HCT116 (cell line): ENCODE measurements at regions not wholly inside any gene's neighbourhood (a gene's known extent, or its start where the extent isn't known, plus 50 kb on each side); places are given as distances from the start of the nearest gene placed in this dataset.

Experiments
- ATAC-seq: fragments of 200-7000 bp; cut with Tn5 transposase; 2 replicates; pipeline ENCODE4 v1.9.1; 2020; ENCODE audit warnings: mild to moderate bottlenecking, moderate library complexity
- BruUV-seq: library from RNA; stranded (reverse); fragments of 400-500 nt; replicated peaks from 2 replicates; lab custom pipeline; 2021; lab: Mats Ljungman, UMichigan
- CTCF ChIA-PET: fragments of 300-600 bp; sonication (Branson Sonifier 250); formaldehyde crosslinking; loops from one replicate; lab custom pipeline; 2021; ENCODE audit warnings: antibody characterized with exemption; lab: Charles Lee
- POLR2A ChIA-PET: fragments of 300-600, 350-600 bp; sonication (Branson Sonifier 250); formaldehyde crosslinking; loops from one replicate; lab custom pipeline; 2021; ENCODE audit warnings: antibody characterized with exemption; lab: Charles Lee
- RAD21 ChIA-PET, 2 experiments: fragments of 300-600 bp; sonication (Branson Sonifier 250); formaldehyde crosslinking; loops; one replicate each; lab custom pipeline; 2023; ENCODE audit warnings: low total read pairs in 2 of 2; ENCODE audit not compliant: uncharacterized antibody in 2 of 2, unreplicated experiment in 2 of 2, low non-redundant PET in 1 of 2; lab: Charles Lee
- DNase-seq: peaks from one replicate; pipeline ENCODE4 v3.0.0-alpha.2; 2010; ENCODE audit warnings: low read depth, low spot score
- H2AFZ ChIP-seq: fragments of 200-600 bp; shearing (Covaris generic), sonication (generic); 2 replicates; pipeline ENCODE4 v1.6.1; 2017; ENCODE audit warnings: low read depth, mixed run types, mixed read lengths, antibody characterized with exemption, low read length; ENCODE audit not compliant: poor library complexity, severe bottlenecking
- H3K27ac ChIP-seq: 2 replicates; pipeline ENCODE4 v1.5.1; 2012; ENCODE audit warnings: low read depth, low read length
- H3K27me3 ChIP-seq: fragments of 200-600 bp; sonication (generic); 2 replicates; pipeline ENCODE4 v1.6.1; 2016; ENCODE audit warnings: mixed run types, low read length, mixed read lengths; ENCODE audit not compliant: insufficient read depth
- H3K36me3 ChIP-seq, 2 experiments: fragments of 200-500 bp in 1 of 2; fragments of 200-600 bp in 1 of 2; sonication (Bioruptor generic) in 1 of 2; sonication (generic) in 1 of 2; 2 replicates each; pipeline versions ENCODE4 v1.5.1 to v1.6.1; 2014 to 2016; ENCODE audit warnings: low read length in 2 of 2, inconsistent platforms in 1 of 2, mixed read lengths in 1 of 2, mixed run types in 1 of 2; ENCODE audit not compliant: insufficient read depth in 2 of 2, control insufficient read depth in 1 of 2
- H3K4me1 ChIP-seq, 2 experiments: fragments of 200-600 bp in 1 of 2; sonication (generic) in 1 of 2; 2 replicates each; pipeline versions ENCODE4 v1.5.1 to v1.6.1; 2012 to 2017; ENCODE audit warnings: low read length in 2 of 2, inconsistent platforms in 1 of 2, mild to moderate bottlenecking in 1 of 2, mixed read lengths in 1 of 2, mixed run types in 1 of 2, moderate library complexity in 1 of 2; ENCODE audit not compliant: insufficient read depth in 2 of 2, control insufficient read depth in 1 of 2
- H3K4me2 ChIP-seq: fragments of 200-600 bp; sonication (generic); 2 replicates; pipeline ENCODE4 v1.6.1; 2017; ENCODE audit warnings: mixed run types, low read length, mixed read lengths
- H3K4me3 ChIP-seq, 2 experiments: fragments of 200-600 bp in 1 of 2; sonication (generic) in 1 of 2; replicated peaks in 1 of 2; 2 replicates each; pipeline ENCODE4 v1.5.1; 2011 to 2016; ENCODE audit warnings: low read length in 2 of 2, control low read depth in 1 of 2, low read depth in 1 of 2, mild to moderate bottlenecking in 1 of 2, mixed read lengths in 1 of 2, mixed run types in 1 of 2
- H3K79me2 ChIP-seq: fragments of 200-600 bp; sonication (generic); 2 replicates; pipeline ENCODE4 v1.6.1; 2017; ENCODE audit warnings: mild to moderate bottlenecking, mixed run types, low read length, moderate library complexity, mixed read lengths; ENCODE audit not compliant: insufficient read depth
- H3K9ac ChIP-seq: fragments of 200-600 bp; sonication (generic); 2 replicates; pipeline ENCODE4 v1.6.1; 2016; ENCODE audit warnings: low read length, mixed read lengths
- H3K9me2 ChIP-seq: fragments of 200-600 bp; sonication (generic), shearing (Covaris generic); 2 replicates; pipeline ENCODE4 v1.6.1; 2017; ENCODE audit warnings: mixed run types, mild to moderate bottlenecking, moderate library complexity; ENCODE audit not compliant: insufficient read depth
- H3K9me3 ChIP-seq, 2 experiments: fragments of 200-500 bp in 1 of 2; fragments of 200-600 bp in 1 of 2; sonication (Bioruptor generic) in 1 of 2; sonication (generic) in 1 of 2; 2 replicates each; pipeline ENCODE4 v1.6.1; 2014 to 2017; ENCODE audit warnings: low read length in 2 of 2, mixed read lengths in 2 of 2, inconsistent platforms in 1 of 2, low read depth in 1 of 2, mild to moderate bottlenecking in 1 of 2, mixed run types in 1 of 2, moderate library complexity in 1 of 2; ENCODE audit not compliant: control insufficient read depth in 1 of 2, insufficient read depth in 1 of 2
- H4K20me1 ChIP-seq: fragments of 200-600 bp; sonication (generic), shearing (Covaris generic); 2 replicates; pipeline ENCODE4 v1.6.1; 2017; ENCODE audit warnings: mixed run types, mild to moderate bottlenecking, moderate library complexity; ENCODE audit not compliant: insufficient read depth
- CEBPB ChIP-seq: IDR thresholded peaks from 2 replicates; pipeline ENCODE4 v1.6.1; 2012; ENCODE audit warnings: low read depth
- EGR1 ChIP-seq: IDR thresholded peaks from 2 replicates; pipeline ENCODE4 v1.6.1; 2012; ENCODE audit warnings: low read depth
- EZH2phosphoT487 ChIP-seq: fragments of 200-600 bp; IDR thresholded peaks from 2 replicates; pipeline ENCODE4 v1.6.1; 2018; ENCODE audit warnings: antibody characterized with exemption, borderline replicate concordance
- FOSL1 ChIP-seq: IDR thresholded peaks from 2 replicates; pipeline ENCODE4 v1.6.1; 2012; ENCODE audit warnings: low read depth
- JUND ChIP-seq: IDR thresholded peaks from 2 replicates; pipeline ENCODE4 v1.6.1; 2012
- POLR2AphosphoS5 ChIP-seq: IDR thresholded peaks from 2 replicates; pipeline ENCODE4 v1.6.1; 2011; ENCODE audit warnings: mild to moderate bottlenecking, low read depth, low read length, moderate library complexity
- SIN3A ChIP-seq: IDR thresholded peaks from 2 replicates; pipeline ENCODE4 v1.6.1; 2012; ENCODE audit warnings: low read depth
- SP1 ChIP-seq: IDR thresholded peaks from 2 replicates; pipeline ENCODE4 v1.6.1; 2012; ENCODE audit warnings: low read depth
- SRF ChIP-seq: IDR thresholded peaks from 2 replicates; pipeline ENCODE4 v1.6.1; 2012; ENCODE audit warnings: low read depth
- ZNF274 ChIP-seq: fragments of 200-500 bp; sonication (Bioruptor generic); IDR thresholded peaks from 2 replicates; pipeline ENCODE4 v1.6.1; 2014; ENCODE audit warnings: mild to moderate bottlenecking, low read depth, low read length, inconsistent platforms
- intact Hi-C: fragments of 100-400 bp; cut with micrococcal nuclease; formaldehyde crosslinking; loops from 2 replicates; pipeline ENCODE4 v1.10.0; 2022
- TF ChIP-seq, protein P1 (sequence below), 3 experiments: fragments of 200-600 bp in 1 of 3; sonication (generic) in 1 of 3; IDR thresholded peaks in 2 of 3; conservative IDR thresholded peaks in 1 of 3; 2 replicates each; pipeline ENCODE4 v1.5.1; 2012 to 2017; ENCODE audit warnings: low read depth in 2 of 3, low read length in 2 of 3, antibody characterized with exemption in 1 of 3, borderline replicate concordance in 1 of 3, control low read depth in 1 of 3, mild to moderate bottlenecking in 1 of 3, mixed read lengths in 1 of 3, mixed run types in 1 of 3, moderate library complexity in 1 of 3; ENCODE audit not compliant: insufficient read depth in 1 of 3
- TF ChIP-seq, protein P2 (sequence below): IDR thresholded peaks from 2 replicates; pipeline ENCODE4 v1.6.1; 2011; ENCODE audit warnings: mild to moderate bottlenecking, low read length, moderate library complexity; ENCODE audit not compliant: insufficient replicate concordance; ENCODE audit errors: extremely low read depth
- TF ChIP-seq, protein P3 (sequence below): IDR thresholded peaks from 2 replicates; pipeline ENCODE4 v1.6.1; 2012

DNA sequence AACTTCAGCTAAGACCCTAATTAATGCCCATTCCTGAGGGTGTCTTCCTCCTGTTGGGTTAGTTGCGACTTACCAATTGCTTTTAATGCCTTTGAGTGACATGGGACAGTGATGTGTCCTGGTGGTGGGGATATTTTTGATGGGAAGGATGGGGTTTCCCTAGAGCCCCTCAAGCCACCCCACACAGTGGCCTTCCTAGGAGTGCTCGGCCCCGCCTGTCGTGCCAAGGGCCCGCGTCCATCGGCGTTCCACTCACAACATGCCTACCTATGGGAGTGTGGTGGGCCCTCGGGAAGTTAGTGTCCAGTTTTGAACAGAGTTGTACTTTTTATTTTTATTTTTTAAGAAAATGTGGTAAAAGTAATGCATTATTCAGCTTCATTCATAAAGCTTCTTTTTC is 50.1 kb upstream of the TSPAN2 start:
- H2AFZ ChIP-seq: peak overlapping the region; percentile 83
- H3K9ac ChIP-seq: no peak overlapping the region
- DNase-seq (no peak), ATAC-seq (peak; percentile 27)
- no peaks in the 10 kb centered on the region for H3K36me3 ChIP-seq
- peaks cover 5 to 27% of the 10 kb centered on the region in 2 experiments; a peak in 3 of 4 replicates for H3K4me1 ChIP-seq
- no peaks in the 10 kb centered on the region for H4K20me1 ChIP-seq
- H3K79me2 ChIP-seq: no peaks in the 10 kb centered on the region
- no peaks in the 10 kb centered on the region for H3K27me3 ChIP-seq
- no peak overlapping the region for H3K4me3 ChIP-seq
- intact Hi-C loops: loop anchor here (1.0 to 5.0 kb wide), 4 partner anchors 324 to 623 kb away; no protein-coding TSS in a partner anchor
- RAD21 ChIA-PET: interaction anchor here (0.8 to 2.1 kb wide), 3 partner anchors 324 to 456 kb away, joined by 4 to 7 read pairs (median 5); no protein-coding TSS in a partner anchor
- no peak overlapping the region for H3K27ac ChIP-seq
- TF ChIP-seq, protein P1, sequence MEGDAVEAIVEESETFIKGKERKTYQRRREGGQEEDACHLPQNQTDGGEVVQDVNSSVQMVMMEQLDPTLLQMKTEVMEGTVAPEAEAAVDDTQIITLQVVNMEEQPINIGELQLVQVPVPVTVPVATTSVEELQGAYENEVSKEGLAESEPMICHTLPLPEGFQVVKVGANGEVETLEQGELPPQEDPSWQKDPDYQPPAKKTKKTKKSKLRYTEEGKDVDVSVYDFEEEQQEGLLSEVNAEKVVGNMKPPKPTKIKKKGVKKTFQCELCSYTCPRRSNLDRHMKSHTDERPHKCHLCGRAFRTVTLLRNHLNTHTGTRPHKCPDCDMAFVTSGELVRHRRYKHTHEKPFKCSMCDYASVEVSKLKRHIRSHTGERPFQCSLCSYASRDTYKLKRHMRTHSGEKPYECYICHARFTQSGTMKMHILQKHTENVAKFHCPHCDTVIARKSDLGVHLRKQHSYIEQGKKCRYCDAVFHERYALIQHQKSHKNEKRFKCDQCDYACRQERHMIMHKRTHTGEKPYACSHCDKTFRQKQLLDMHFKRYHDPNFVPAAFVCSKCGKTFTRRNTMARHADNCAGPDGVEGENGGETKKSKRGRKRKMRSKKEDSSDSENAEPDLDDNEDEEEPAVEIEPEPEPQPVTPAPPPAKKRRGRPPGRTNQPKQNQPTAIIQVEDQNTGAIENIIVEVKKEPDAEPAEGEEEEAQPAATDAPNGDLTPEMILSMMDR (IDR thresholded peaks at IDR 0.05 in 2 of 3, conservative IDR thresholded peaks at IDR 0.05 in 1 of 3; ENCODE audit: borderline replicate concordance in 1 of 3, insufficient read depth in 1 of 3, low read depth in 2 of 3, low read length in 2 of 3): no peak
- TF ChIP-seq, protein P2, sequence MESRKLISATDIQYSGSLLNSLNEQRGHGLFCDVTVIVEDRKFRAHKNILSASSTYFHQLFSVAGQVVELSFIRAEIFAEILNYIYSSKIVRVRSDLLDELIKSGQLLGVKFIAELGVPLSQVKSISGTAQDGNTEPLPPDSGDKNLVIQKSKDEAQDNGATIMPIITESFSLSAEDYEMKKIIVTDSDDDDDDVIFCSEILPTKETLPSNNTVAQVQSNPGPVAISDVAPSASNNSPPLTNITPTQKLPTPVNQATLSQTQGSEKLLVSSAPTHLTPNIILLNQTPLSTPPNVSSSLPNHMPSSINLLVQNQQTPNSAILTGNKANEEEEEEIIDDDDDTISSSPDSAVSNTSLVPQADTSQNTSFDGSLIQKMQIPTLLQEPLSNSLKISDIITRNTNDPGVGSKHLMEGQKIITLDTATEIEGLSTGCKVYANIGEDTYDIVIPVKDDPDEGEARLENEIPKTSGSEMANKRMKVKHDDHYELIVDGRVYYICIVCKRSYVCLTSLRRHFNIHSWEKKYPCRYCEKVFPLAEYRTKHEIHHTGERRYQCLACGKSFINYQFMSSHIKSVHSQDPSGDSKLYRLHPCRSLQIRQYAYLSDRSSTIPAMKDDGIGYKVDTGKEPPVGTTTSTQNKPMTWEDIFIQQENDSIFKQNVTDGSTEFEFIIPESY: no peak
- TF ChIP-seq SP1: no peak
- no peak for TF ChIP-seq JUND
- TF ChIP-seq POLR2AphosphoS5: no peak
- TF ChIP-seq FOSL1: no peak
- TF ChIP-seq EGR1: no peak
- no peak for TF ChIP-seq CEBPB
- TF ChIP-seq, protein P3, sequence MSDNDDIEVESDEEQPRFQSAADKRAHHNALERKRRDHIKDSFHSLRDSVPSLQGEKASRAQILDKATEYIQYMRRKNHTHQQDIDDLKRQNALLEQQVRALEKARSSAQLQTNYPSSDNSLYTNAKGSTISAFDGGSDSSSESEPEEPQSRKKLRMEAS: no peak
- TF ChIP-seq ZNF274: no peak
- TF ChIP-seq EZH2phosphoT487: no peak
- no peak for TF ChIP-seq SIN3A
- TF ChIP-seq SRF: no peak
- POLR2A ChIA-PET: interaction anchor here (1.0 kb wide), 1 partner anchor 330 kb away, joined by 4 read pairs; no protein-coding TSS in a partner anchor
- no TSS peak for BruUV-seq
- CTCF ChIA-PET: interaction anchor here (0.5 to 5.8 kb wide), 10 partner anchors 8 to 459 kb away, joined by 3 to 52 read pairs (median 8); no protein-coding TSS in a partner anchor
- peak overlapping the region; percentile 49 for H3K4me2 ChIP-seq
- H3K9me2 ChIP-seq: no peaks in the 10 kb centered on the region
- no peaks in the 10 kb centered on the region for H3K9me3 ChIP-seq
